Body of pancreas (tissue), 4 donors: ENCODE measurements at regions not wholly inside any gene's neighbourhood (a gene's known extent, or its start where the extent isn't known, plus 50 kb on each side); places are given as distances from the start of the nearest gene placed in this dataset.

ENCODE experiments used
- ATAC-seq: fragments of 150-250 bp; one replicate; pipeline ENCODE4 v1.9.1; 2016
- DNase-seq, 4 donors: peaks; one replicate each; pipeline ENCODE4 v3.0.0-alpha.2; 2019
- H3K27ac ChIP-seq, 4 donors: fragments of 200-600 bp; sonication (generic); 1 replicate in 3 of 4; 2 replicates in 1 of 4; pipeline versions ENCODE4 v1.5.1 to v1.6.1; 2016 to 2019; ENCODE audit warnings: mild to moderate bottlenecking in 1 of 4, mixed read lengths in 1 of 4, moderate library complexity in 1 of 4
- H3K27me3 ChIP-seq, 2 donors: fragments of 200-600 bp; sonication (generic); one replicate each; pipeline ENCODE4 v1.6.0; 2016; ENCODE audit warnings: mild to moderate bottlenecking in 1 of 2
- H3K36me3 ChIP-seq, 2 donors: fragments of 200-600 bp; sonication (generic); replicated peaks in 1 of 2; 2 replicates each; pipeline ENCODE4 v1.5.1; 2016; ENCODE audit warnings: low read depth in 2 of 2; ENCODE audit not compliant: insufficient read depth in 1 of 2
- H3K4me1 ChIP-seq: fragments of 200-600 bp; sonication (generic); one replicate; pipeline ENCODE4 v1.6.0; 2016
- H3K4me3 ChIP-seq, 2 donors: fragments of 200-600 bp; sonication (generic); 1 replicate in 1 of 2; 2 replicates in 1 of 2; pipeline ENCODE4 v1.5.1; 2016 to 2019
- H3K9me3 ChIP-seq, 3 donors: fragments of 200-600 bp; sonication (generic); 1 replicate in 2 of 3; 2 replicates in 1 of 3; pipeline ENCODE4 v1.5.1; 2016
- CTCF ChIP-seq, 7 experiments: fragments of 450-650 bp in 4 of 7; fragments of 200-600 bp in 3 of 7; sonication (generic) in 3 of 7; IDR thresholded peaks; one replicate each; pipeline ENCODE4 v1.5.1; 2016 to 2019; ENCODE audit warnings: antibody characterized with exemption in 7 of 7
- POLR2A ChIP-seq, 3 donors: fragments of 450-650 bp; IDR thresholded peaks; one replicate each; pipeline ENCODE4 v1.6.1; 2016; ENCODE audit warnings: antibody characterized with exemption in 3 of 3, mild to moderate bottlenecking in 2 of 3
- WGBS, 2 donors: methylation state at CpG; one replicate each; pipeline ENCODE4 v1.1.5; 2017; 5-methylcytosine and 5-hydroxymethylcytosine counted together
- intact Hi-C: fragments of 100-400 bp; cut with DNase I; formaldehyde crosslinking; loops from one replicate; pipeline ENCODE4 v1.15.1; 2023

- Histone ChIP-seq H3K9me3 (no peaks in the 10 kb centered on the region), H3K36me3 (no peaks in the 10 kb centered on the region), H3K27ac (no peak overlapping the region), H3K27me3 (no peaks in the 10 kb centered on the region), H3K4me1 (no peaks in the 10 kb centered on the region), H3K4me3 (no peak overlapping the region)
- TF ChIP-seq CTCF (IDR thresholded peaks at IDR 0.05) (no peak), POLR2A (IDR thresholded peaks at IDR 0.05) (no peak)
- intact Hi-C loops = no loop called here
- ATAC-seq (no peak), DNase-seq (no peak)
- 71 to 78% methylated on average over 6 of the region's 6 CpGs for WGBS, 2 donors
These were observed 109.7 kb downstream of the MFSD1 start for GRCh38 chr3:158911586-158911985.

GRCh38 chr3:158912188-158912587 lies 110.3 kb downstream of the MFSD1 start:
- intact Hi-C loops = no loop called here
- H3K4me1 ChIP-seq = no peaks in the 10 kb centered on the region
- H3K27ac ChIP-seq = no peak overlapping the region
- H3K27me3 ChIP-seq = no peaks in the 10 kb centered on the region
- no peaks in the 10 kb centered on the region for H3K36me3 ChIP-seq
- TF ChIP-seq POLR2A (IDR thresholded peaks at IDR 0.05) = no peak
- no peak for TF ChIP-seq CTCF (IDR thresholded peaks at IDR 0.05)
- WGBS, 2 donors = 59 to 63% methylated on average over 3 of the region's 3 CpGs
- no peak for ATAC-seq
- DNase-seq = no peak
- H3K4me3 ChIP-seq = no peak overlapping the region
- H3K9me3 ChIP-seq = no peaks in the 10 kb centered on the region

DNA sequence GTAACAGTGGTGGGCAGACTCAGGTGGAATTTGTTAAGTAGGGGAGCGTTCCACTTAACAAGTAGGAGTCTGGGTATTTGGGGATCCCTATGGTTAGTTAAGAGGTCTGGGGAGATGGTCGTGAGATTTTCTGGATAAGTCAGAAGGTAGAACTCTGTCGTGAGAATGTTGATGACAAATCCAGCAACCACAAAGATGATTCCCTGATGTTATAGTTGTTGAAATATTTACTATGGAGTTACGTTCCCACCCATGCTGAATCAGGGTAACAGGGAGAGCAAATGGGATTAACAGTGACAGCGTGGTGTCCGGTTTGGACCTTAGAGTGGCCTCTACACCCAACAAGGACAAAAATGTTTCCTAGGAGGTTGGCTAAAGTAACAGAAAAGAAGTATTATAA lies 110.8 kb downstream of the MFSD1 start:
- TF ChIP-seq POLR2A (IDR thresholded peaks at IDR 0.05) (no peak), CTCF (IDR thresholded peaks at IDR 0.05) (no peak)
- Histone ChIP-seq H3K27ac (no peak overlapping the region), H3K4me1 (no peaks in the 10 kb centered on the region), H3K9me3 (no peaks in the 10 kb centered on the region), H3K36me3 (no peaks in the 10 kb centered on the region), H3K27me3 (no peaks in the 10 kb centered on the region), H3K4me3 (no peak overlapping the region)
- ATAC-seq (no peak), DNase-seq (no peak)
- 71 to 79% methylated on average over 6 of the region's 6 CpGs for WGBS, 2 donors
- intact Hi-C loops = no loop called here

DNA sequence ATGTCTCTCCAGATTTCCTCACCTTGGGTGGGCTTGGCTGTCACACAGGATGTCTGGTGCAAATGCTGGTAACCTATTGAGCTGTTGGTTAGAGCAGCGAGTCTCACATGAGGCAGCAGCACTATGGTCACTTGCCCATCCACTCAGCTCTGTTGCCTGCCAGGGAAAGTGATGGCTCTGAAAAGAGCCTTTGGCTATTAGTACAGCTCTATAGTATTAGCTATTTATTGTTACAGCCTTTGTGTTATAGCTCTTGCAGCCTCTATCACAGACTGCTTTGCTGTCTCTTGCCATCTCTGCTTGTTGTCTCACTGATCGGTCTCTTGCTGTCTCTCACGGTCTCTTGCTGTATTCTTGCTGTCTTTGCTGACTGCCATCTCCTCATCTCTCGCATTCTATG lies 114.3 kb downstream of the MFSD1 start:
- TF ChIP-seq POLR2A (IDR thresholded peaks at IDR 0.05) (no peak), CTCF (IDR thresholded peaks at IDR 0.05) (no peak)
- no peaks in the 10 kb centered on the region for H3K27me3 ChIP-seq
- intact Hi-C loops = no loop called here
- no peaks in the 10 kb centered on the region for H3K4me1 ChIP-seq
- no peaks in the 10 kb centered on the region for H3K9me3 ChIP-seq
- no peak overlapping the region for H3K27ac ChIP-seq
- no peak for DNase-seq
- no peaks in the 10 kb centered on the region for H3K36me3 ChIP-seq
- H3K4me3 ChIP-seq = no peak overlapping the region
- no peak for ATAC-seq
- 76% methylated on average over 4 of the region's 4 CpGs for WGBS, 2 donors

- H3K4me1 ChIP-seq = no peaks in the 10 kb centered on the region
- H3K36me3 ChIP-seq = no peaks in the 10 kb centered on the region
- no peak for TF ChIP-seq POLR2A (IDR thresholded peaks at IDR 0.05)
- TF ChIP-seq CTCF (IDR thresholded peaks at IDR 0.05) = peak; percentile 41 to 70 (median 56)
- no peak overlapping the region for H3K27ac ChIP-seq
- no peaks in the 10 kb centered on the region for H3K9me3 ChIP-seq
- no peaks in the 10 kb centered on the region for H3K27me3 ChIP-seq
- peak; percentile 47 to 66 (median 56) for DNase-seq
- intact Hi-C loops = no loop called here
- ATAC-seq = peak; percentile 71
- 17 to 25% methylated on average over 3 of the region's 3 CpGs for WGBS, 2 donors
- no peak overlapping the region for H3K4me3 ChIP-seq
These were observed 116.2 kb downstream of the MFSD1 start for GRCh38 chr3:158918008-158918407.
